ENCODE measurements at regions not wholly inside any gene's neighbourhood (a gene's known extent, or its start where the extent isn't known, plus 50 kb on each side); places are given as distances from the start of the nearest gene placed in this dataset.

DNA sequence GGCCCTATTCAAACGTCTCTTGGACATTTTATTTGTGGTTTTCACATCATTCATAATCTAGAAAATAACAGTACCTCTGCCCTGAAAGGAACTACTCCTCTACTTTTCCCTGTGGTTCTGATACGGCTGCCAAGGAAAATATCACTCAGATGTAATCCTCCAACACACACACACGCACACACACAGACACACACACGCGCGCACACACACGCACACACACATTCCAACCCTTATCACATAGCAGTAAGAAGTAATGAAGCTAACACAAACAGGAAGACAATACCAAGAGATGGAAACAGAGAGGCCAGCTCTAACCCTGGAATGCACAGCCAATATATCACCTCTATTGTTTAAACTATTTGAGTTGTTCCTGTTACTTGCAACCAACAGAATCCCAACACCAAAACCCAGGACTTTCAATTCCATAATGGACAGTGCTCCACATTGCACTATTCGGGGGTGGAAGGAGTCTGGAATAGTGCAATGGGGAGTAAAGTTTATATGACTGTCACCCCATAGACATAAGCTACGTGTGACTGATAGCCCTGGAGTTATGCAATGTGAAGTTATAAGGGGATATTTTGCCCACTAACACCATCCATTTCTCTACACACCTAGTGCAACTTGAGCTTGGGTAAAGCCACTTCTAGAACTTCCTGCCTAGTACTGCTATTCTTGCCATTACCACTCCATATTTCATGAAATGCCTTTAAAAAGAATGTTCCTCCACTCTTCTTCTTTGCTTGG, 71.3 kb upstream of the FNDC3B start:
- TF ChIP-seq, protein P1, sequence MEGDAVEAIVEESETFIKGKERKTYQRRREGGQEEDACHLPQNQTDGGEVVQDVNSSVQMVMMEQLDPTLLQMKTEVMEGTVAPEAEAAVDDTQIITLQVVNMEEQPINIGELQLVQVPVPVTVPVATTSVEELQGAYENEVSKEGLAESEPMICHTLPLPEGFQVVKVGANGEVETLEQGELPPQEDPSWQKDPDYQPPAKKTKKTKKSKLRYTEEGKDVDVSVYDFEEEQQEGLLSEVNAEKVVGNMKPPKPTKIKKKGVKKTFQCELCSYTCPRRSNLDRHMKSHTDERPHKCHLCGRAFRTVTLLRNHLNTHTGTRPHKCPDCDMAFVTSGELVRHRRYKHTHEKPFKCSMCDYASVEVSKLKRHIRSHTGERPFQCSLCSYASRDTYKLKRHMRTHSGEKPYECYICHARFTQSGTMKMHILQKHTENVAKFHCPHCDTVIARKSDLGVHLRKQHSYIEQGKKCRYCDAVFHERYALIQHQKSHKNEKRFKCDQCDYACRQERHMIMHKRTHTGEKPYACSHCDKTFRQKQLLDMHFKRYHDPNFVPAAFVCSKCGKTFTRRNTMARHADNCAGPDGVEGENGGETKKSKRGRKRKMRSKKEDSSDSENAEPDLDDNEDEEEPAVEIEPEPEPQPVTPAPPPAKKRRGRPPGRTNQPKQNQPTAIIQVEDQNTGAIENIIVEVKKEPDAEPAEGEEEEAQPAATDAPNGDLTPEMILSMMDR (IDR thresholded peaks at IDR 0.05) = no peak
- TF ChIP-seq POLR2A (IDR thresholded peaks at IDR 0.05) = no peak
